NCI-H2227 (cell line): ENCODE measurements at regions not wholly inside any gene's neighbourhood (a gene's known extent, or its start where the extent isn't known, plus 50 kb on each side); places are given as distances from the start of the nearest gene placed in this dataset.
"Not testable (repeated sequence)": the region's sequence is repeated elsewhere in the genome, so short reads cannot be mapped to it uniquely, and the experiment has no call there.

Experiments used
- DNase-seq: peaks from one replicate; lab custom pipeline; 2025; ENCODE audit not compliant: unreplicated experiment; lab: John Stamatoyannopoulos, UW

GRCh38 chr9:24073666-24074065 lies 247.6 kb upstream of the ELAVL2 start:
- DNase-seq, result no peak

DNA sequence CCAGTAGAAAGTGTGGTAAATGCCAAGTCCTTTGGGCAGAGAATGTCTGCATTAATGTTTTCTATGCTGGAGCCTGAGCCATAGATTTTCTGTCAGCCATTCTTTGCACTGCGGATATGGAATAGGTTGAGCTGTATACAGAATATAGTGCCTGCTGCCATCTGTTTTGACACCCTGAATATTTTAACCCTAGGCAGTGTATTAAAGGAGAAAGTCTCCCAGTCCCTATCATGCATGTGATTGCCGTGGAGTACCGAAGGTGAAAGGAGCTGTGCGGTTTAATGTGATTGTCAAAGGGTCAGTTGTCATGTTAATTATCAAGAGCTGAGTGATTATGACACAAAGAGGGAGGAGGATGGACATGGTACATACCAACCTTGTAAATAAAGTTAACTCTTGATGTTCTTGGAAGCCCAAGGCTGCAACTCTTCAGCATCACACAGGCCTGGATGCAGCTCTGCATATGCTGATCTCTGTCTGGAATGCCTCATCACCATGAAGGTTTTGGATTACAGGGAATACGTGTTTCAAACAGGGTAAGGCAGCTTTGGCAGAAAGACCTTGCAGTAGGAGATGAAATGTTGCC lies 247.1 kb upstream of the ELAVL2 start:
- no peak for DNase-seq

GRCh38 chr9:24071716-24072115 lies 245.7 kb upstream of the ELAVL2 start:
- DNase-seq, result no peak

GRCh38 chr9:24071091-24071490 lies 245.1 kb upstream of the ELAVL2 start:
- DNase-seq, result no peak

DNA sequence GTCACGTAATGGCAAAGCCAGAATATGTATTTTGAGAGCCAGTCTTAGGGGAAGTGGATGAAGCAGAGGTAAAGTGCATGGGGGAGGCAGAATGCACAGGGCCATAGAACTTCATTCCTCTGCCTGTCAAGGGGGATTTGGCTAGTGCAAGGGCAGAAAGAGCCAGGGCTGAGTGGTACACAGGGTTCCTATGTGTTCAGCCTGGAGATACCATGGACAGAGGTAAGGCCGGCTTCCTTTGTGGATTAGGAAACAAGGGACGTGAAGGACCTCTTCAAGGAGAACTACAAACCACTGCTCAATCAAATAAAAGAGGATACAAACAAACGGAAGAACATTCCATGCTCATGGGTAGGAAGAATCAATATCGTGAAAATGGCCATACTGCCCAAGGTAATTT lies 241.1 kb upstream of the ELAVL2 start:
- not testable (repeated sequence) for DNase-seq

DNA sequence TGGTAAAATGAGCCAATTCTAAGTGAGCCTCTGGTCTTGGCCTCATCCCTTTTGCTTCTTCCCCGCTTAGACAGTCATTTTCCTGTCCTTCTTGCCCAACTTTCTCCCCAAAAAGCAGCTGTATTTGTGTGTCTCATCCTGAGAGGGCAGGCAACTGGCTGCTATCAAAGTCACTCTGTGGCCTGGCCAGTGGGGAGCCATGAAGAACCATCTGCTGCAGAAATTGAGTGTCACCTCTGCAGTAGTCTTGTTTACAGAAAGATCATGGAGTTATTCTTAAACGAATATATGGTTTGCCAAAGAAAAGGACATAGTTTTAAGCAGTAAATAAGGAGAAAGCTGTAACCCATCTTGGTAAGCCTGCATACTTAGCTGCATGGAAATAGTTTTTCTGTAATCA lies 233.6 kb upstream of the ELAVL2 start:
- DNase-seq, result no peak

DNA sequence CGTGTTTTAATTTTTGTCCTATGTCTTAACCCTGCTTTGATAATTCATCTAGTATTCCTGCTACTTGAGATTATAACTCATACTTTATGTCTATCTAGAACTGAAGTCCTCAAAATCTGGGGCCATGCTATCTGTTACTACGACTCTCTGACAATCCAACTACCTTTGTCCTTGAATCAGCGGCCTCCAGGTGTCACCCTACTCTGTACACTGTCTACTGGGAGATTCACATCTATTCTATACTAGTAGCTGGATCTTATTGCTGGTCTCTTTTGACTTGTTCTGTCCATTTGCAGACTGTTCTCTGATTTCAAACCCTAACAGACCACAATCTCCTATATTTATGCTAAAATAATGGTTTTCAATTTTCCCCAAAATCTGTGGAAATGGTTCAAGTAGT lies 225.5 kb upstream of the ELAVL2 start:
- no peak for DNase-seq

DNA sequence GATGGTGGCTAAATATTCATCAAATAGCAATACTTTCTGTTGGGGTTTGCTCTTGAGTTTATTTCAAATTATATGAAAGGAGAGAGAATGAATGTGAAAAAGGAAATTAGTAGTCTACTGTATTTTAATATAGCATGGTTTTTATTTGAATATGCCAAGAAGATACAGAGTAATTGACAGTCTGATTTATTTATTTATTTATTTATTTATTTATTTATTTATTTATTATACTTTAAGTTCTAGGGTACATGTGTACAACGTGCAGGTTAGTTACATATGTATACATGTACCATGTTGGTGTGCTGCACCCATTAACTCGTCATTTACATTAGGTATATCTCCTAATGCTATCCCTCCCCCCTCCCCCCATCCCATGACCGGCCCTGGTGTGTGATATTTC lies 224.2 kb upstream of the ELAVL2 start:
- not testable (repeated sequence) for DNase-seq

DNA sequence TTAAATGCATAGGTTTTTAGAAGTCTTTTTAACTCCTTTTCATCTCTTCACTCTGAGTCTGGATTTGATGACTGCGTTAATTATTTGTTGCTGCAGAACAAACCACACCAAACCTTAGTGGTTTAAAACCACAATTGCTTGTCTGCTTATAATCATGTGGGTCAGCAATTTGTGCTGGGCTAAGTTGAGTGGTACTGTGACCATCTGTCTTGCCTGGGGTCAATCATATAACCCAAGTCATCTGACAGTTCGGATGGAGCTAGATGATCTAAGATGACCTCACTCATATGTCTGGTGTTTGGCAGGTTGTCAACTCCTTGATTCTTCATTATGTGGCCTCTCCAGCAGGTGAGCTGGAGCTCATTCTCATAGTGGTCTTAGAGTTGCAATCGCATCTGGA lies 219.1 kb upstream of the ELAVL2 start:
- no peak for DNase-seq

- DNase-seq, result no peak
Observed at GRCh38 chr9:24044576-24044975, 218.5 kb upstream of the ELAVL2 start.

GRCh38 chr9:24041160-24041690 lies 215.2 kb upstream of the ELAVL2 start:
- peak; percentile 8 for DNase-seq

GRCh38 chr9:24036459-24036858 lies 210.4 kb upstream of the ELAVL2 start:
- DNase-seq, result no peak

- no peak for DNase-seq
Observed at GRCh38 chr9:24035816-24036215, 209.8 kb upstream of the ELAVL2 start.

- DNase-seq, result no peak
Observed at GRCh38 chr9:24011881-24012280, 185.8 kb upstream of the ELAVL2 start.

DNA sequence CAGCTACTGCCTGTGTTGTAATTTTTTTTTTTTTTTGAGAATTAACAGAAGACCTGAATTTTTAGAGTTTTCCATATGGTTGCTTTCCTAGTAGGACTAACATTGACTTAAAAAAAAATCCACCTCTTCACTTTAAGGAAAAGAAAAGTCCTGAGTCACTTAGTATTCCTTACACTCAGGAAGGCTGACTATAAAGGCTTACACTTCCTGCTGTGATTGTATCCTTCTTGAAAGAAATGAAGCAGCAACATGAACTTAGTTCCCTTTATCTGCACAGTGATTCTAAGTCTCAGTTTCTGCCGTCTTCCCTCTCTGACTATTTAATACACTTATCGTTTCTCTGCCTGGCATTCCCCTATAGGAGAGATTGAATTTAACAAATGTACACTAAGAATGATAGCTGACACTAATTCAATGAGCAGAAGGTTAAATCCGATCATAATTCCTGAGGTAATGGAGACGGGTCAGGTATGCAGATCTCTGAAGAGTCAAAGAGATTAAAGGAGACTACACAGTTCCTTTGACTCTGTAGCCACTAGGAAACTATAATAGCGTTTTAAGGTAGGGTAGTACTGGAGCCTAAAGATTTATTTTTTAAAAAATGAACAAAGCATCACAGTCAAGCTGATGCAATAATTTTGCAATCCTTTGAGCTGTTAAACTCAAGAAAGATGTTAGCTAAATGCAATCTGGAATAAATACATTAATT lies 185.1 kb upstream of the ELAVL2 start:
- DNase-seq, result no peak

GRCh38 chr9:24009322-24009721 lies 183.3 kb upstream of the ELAVL2 start:
- no peak for DNase-seq

- no peak for DNase-seq
Observed at GRCh38 chr9:24007185-24007584, 181.1 kb upstream of the ELAVL2 start.

DNA sequence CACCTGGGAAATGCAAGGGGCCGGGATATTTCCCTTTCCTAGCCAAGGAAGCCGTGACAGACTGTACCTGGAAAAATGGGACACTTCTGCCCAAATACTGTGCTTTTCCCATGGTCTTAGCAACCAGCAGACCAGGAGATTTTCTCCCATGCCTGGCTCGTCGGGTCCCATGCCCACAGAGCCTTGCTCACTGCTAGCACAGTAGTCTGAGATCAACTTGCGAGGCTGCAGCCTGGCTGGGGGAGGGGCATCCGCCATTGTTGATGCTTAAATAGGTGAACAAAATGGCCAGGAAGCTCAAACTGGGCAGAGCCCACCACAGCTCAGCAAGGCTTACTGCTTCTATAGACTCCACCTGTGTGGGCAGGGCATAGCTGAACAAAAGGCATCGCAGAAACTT lies 165.8 kb upstream of the ELAVL2 start:
- not testable (repeated sequence) for DNase-seq

DNA sequence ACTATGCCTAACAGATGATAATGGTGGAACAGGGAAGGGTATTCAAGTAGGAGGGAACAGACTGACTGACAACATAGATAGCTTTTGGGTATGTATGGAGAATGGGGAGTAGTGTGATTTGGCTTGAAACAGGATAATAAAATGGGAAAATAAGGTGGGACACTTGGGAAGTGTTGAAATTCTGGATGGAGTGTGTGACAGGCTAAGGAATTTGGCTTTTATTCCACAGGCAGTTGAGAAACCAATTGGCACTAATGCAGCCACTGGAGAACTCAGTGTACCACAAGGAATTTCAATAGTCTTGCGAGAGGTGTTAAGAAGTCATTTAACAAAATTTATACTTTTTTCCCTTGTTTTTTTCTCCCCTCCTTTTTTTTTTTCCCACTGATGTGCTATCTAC lies 153.5 kb upstream of the ELAVL2 start:
- DNase-seq, result no peak

DNA sequence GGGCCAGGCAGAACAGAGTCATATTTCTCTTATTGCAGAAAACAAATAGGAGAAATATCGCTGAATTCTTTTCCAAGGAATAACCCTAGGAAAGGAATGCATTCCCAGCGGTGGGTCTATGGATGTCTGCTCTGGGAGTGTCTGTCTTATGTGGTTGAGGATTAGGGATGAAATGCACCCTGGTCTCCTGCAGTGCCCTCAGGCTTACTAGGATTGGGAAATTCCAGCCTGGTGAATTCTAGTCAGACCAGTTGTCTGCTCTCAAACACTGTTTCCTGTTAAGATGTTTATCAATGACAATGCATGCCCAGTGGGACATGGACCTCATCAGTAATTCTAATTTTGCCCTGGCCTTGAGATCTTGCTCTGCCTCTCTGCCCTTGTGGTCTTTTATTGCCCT lies 136.1 kb upstream of the ELAVL2 start:
- DNase-seq, result no peak

GRCh38 chr9:23945897-23946296 lies 119.9 kb upstream of the ELAVL2 start:
- no peak for DNase-seq

DNA sequence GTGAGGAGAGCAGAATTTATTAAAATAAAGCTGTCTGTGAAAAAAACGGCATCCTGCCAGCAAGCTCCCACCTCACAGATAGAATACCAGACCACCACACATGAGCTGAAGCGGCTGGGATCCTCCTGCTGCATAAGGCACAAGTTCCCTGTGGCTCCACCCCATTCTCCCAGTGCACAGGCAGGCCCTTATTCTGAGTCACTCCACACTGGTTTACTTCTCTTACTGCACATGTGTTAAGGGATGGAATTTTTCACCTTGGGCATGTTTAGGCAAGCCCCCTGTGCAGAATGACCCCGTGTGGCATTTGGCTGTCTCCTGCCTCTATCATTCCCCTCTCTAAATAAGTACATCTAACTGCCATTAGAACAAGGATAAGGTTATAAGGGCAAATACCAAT lies 115.0 kb upstream of the ELAVL2 start:
- DNase-seq, result no peak

- DNase-seq, result no peak
Observed at GRCh38 chr9:23938908-23939307, 112.9 kb upstream of the ELAVL2 start.
